HG03108 (cell line): ENCODE measurements at regions not wholly inside any gene's neighbourhood (a gene's known extent, or its start where the extent isn't known, plus 50 kb on each side); places are given as distances from the start of the nearest gene placed in this dataset.

ENCODE experiments used
- ATAC-seq: cut with Tn5 transposase; IDR thresholded peaks from one replicate; pipeline ENCODE4 v1.9.1; 2021; ENCODE audit warnings: moderate library complexity; ENCODE audit not compliant: unreplicated experiment

DNA sequence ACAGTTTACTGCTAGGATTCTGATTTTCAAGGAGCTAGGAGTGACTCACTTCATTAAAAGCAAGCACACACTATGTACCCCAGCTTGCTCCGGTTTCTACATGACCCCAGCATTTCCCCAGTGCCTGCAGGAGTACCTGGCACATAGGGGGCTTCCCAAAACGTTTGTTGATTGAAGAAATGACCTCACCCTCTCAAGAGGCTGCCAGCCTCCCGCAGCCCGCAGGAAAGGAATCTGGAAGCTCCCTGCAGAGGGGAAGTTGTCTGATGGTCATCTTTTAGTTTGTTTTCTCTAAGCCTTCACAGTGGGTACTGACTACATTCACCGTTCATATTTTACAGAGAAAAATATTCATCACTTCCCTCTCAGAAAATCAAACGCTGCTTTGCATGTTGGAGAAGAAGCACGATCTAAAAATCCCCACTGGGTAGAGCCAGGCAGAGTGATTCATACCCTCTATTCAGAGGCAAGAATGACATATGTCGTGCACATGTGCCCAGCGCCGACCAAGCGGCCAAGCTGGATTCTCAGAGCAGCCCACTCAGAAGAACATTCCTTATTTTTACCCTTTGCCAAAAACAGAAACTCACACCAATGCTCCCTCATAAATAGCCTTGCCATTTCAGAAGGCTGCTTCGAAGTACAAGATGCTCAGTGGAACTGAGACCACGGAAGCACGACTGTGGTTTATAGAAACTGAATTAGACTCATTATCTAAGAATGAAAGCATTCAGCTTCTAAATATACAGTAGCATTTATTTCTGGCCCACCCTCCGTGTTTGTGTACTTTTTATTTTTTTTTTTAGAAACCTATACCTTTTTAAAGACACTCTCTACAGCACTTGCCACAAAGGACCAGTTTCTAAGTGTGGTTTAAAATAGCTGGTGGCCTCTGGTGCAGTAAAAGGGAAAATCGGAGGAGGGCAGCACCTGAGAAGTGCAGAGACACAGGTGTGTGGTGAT lies 143.2 kb downstream of the MIS18A start:
- peak; percentile 51 for ATAC-seq

DNA sequence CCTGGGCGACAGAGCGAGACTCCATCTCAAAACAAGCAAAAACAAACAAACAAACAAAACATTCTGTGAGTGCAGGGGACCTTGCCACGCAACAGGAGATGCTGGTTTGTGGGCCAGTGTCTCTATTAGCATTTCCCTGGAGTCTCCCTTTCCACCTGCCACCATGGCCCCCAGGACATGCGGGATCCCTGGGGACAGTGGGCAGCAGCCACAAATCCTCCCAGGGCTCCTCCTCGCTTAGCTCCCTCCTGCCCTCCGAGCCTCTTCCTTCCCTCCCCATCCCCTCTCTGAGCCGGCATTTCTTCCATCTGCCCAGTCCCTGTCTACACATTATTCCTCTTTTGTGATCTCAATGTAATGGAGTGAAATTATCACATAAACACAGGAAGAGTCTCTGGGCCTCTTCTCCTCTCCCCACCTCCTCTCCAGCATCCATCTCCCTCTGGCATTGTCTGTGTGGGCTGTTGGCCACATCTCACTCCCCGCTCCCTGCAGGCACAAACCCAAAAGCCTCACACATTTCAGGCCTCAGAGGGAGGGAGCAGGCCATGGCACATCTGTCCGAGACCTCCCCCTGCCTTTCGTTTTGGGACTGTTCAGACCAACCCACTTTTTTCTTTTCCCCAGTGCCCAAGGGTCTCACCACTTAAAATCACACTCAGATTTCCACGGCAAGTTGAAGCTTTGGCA lies 144.3 kb downstream of the MIS18A start:
- no peak for ATAC-seq

DNA sequence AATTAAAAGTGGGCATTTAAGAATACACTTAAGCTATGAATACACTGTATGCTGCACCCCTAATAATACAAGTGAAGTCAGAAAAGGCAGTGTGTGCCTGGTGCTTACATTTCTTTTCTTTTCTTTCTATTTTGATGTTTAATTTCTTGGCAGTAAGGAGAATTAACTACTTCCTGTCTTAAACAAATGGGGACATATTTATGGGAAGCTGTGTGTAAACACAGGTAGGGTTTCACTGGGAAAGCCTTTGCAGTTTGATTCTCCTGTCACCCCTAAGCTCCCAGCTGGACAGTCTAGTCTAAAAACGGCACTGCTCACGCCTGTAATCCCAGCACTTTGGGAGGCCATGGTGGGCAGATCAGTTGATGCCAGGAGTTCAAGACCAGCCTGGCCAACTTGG lies 146.0 kb downstream of the MIS18A start:
- ATAC-seq: no peak

DNA sequence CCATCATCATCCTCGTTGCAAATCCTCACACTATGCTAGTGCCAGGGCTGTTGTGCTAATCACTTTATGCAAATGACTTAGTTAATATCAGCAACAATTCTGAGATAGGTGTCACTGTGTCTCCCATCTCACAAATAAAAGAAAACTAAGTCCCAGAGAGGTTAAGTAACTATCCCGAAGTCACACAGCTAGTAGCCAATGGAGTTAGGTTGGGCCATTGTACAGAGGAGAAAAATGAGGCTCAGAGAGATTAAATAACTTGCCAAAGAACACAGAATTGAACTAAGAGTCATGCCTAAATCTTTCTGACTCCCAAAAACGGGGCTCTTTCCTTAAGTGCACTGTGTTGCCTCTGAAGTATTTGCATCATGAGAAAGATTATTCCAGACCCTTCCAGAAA lies 146.4 kb downstream of the MIS18A start:
- ATAC-seq: no peak

DNA sequence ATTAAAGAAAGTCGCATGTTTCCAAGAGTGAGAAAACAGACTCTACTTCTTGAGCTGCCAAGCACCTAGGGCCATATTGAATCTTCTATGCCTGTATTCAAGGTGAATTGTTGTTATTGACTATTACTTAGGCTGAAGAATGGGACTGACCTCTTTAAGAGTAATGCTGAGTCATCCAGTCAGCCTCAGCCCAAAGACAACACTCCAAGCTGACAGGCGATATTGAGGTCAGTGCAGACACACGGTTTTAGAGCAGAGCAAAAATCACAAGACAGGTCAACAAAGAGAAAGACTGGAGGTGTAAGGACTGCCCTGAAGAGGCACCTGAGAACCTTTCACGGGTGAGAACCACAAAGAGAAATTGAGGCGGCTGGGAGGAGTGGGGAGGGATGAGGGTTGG lies 146.9 kb downstream of the MIS18A start:
- no peak for ATAC-seq

DNA sequence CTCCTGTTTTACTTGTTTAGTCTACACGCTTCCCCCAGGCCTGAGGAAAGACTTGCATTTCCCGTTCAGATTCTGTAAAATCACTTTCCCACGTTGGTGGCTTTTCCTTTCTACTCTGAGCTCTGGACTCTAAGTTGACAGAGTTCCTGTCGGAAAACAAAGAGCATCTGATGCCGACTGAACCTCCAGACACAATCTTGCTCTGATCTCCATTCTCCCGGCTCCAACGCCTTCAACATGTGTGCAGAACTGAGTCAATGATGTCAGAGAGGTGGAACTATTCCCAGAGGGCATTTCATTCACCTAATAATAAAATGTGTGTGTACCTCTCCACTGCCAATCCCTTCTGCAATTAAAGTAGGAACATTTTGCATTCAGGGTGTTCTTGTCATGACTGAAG lies 147.7 kb downstream of the MIS18A start:
- ATAC-seq: no peak

DNA sequence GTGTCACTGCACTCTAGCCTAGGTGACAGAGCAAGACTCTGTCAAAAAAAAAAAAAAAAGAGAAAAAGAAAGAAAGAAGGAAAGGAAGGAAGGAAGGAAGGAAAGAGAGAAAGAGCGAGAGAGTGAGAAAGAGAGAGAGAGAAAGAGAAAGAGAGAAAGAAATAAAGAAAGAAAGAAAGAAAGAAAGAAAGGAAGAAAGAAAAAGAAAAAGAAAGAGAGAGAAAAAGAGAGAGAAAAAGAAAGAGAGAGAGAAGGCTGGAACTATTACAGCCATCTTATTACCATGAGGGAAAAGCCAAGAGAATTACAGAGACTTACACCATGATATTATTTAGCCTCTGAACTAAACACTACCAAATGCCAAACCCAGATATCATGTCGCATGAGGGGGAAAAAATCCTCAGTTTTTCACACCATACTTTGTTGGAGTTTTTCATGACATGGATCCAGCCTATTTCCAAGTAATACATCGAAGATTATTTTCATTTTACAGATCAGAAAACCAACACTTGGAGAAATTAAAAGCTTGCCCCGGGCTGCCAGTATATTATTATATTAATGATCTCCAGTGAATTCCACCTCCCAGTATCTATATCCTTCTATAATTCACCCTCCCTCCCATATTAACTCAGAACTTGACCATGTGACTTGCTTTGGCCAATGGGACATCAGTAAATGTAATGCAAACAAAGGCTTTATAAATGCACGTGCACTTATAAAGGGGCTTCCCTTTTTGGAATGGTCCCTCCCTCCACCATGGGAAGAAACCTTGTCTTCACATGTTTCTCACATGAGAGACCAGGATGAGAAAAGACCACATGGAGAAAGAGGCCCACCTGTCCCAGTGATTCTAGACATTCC lies 148.6 kb downstream of the MIS18A start:
- ATAC-seq: no peak

DNA sequence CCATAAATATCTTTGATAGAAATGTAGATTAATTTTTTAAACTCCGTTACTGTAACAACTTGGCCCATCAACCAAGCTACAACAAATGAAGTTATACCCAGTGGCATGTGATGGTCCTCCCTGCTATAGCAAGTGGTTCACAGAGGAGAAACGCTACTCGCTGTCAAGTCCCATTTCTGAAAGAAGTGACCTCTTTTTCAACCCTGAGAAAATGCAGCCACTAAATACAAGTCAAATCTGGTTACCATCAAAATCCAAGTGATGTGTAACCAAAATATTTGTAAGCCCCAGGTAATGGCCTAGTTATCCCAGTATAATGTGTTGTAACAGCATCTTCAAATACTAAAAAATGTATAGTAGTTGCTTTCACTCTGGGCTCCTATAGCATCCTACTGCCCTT lies 151.8 kb downstream of the MIS18A start:
- no peak for ATAC-seq

DNA sequence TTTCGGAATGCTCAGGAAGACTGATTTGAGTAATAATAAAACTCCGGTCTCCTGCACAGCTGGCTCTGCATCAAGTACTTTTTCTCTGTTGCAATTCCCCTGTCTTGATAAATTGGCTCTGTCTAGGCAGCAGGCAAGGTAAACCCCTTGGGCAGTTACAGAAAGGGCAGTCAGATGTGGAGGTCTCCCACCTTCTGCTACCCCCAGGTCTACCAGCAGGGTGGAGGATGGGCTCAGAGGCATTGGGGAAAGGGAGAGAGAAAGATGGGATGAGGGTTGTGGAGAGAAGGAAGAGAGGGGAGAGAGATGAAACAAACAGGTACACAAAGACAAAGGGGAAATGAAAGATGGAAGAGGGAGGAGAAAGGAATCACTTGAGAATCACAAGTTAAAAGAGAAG lies 156.8 kb downstream of the MIS18A start:
- ATAC-seq: no peak

DNA sequence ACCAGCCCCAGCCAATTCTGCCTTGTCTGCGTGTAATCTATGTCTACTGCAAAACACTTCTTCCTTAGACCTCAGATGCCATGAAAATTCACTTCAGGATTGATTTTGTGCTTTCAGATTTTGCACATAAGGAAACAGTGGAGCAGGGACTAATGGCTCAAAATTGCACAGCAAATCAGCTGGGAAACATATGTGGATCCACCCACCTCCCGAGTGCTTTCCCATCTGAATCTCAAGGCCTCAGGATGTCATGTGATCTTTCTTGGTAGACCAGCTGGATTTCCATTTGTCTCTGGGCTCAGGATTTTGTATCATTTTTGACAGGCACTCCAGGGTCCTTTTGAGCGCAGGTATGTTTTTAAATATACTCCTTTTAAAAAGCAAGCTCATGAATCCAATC lies 158.6 kb downstream of the MIS18A start:
- no peak for ATAC-seq

DNA sequence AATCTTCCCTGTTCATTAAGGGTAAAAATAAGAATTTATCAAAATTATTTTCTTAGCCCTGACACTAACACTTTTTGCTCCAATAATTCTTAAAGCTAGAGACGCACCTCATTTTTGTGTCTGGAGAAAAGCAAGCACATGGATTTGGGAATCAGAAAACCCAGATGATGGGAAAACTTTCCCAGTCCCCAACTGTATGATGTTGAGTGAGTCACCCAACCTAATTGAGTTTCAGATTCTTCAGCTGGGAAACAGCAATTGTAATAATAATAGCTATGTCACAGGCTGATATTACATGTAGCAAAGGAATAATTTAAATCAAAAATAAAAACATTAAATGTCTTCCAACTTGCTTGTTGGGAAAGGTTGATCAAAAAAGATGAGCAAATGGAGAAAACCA lies 159.0 kb downstream of the MIS18A start:
- no peak for ATAC-seq

DNA sequence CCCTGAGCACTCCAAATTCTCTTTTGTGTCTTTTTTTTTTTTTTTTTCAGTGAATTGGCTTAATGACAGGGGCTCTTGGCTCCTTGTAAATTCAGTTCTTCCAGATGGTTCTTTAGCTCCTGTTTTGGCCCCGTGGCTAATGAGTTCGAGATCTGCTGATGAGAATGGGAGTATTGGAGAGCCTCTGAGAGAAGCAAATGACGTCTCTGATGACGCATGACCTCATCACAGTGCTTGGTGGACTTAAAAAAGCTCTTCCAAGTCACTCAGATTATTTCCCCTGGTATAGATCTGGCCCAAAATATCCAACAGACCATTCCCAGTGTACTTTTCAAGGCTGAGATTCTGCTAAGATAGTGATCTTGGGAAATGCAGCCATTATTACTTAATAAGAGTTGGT lies 159.5 kb downstream of the MIS18A start:
- ATAC-seq: no peak

DNA sequence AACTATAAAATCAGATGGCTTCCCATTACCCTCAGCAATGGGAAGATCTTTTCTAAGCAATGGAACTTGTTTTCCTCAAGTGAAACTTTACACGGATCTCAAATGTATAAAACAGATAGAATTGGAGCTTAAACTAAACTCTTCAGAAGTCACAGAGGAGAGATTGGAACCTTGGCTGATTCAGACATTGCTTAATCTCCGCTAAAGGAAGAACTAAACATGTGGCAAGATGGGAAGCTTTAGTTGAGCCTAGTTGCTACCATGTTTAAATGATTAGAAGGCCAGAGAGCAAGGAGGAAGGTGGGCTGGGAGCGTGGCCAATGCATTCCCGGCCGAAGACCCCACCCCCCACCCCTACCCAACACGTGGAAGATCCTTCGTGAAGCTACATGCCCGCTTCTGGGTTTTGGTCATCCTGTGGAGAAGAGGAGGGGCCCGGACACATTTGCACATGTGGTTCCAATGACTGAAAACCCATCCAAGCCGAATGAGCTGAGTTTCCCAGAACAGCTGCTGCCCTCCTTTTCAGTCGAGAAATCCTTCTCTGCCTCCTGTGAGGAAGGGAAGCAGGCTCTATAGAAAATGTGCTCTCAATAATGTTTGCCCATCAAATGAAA lies 164.3 kb downstream of the MIS18A start:
- no peak for ATAC-seq

DNA sequence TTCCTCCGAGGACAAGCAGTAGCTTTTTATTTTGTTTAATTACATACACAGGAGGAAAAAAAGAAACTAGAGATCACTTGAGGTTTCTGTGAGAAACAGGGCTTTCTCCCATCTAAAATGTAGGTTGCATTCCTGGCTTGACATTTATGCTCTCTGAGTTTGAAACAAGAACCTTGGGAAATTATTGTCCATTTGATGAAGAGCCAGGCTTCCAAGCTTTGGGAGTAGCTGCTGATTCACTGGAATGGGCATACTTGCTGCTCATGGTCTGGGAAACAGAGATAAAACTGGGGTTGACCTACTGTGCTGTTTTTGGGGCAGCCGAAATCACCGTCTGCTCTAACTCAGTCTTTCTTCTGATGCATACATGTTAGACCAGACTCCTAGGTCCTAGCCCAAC lies 165.4 kb downstream of the MIS18A start:
- no peak for ATAC-seq

DNA sequence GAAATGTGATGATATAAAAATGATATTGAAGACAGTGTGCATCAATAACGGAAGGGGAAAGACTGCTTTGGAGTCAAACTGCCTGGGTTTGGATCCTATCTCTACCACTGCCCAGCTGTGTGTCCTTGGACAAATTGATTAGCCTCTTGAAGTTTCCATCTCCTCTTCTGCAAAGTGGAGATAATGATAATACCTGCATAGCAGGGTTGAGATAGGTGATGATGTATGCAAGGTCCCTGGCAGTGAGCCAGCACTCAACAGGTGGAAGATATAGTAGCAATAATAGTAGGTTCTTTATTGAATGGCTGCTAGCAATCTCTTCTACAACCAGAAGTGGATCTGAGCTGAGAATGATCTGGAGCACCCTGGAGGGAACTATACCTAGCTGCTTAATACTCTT lies 166.7 kb downstream of the MIS18A start:
- ATAC-seq: no peak

DNA sequence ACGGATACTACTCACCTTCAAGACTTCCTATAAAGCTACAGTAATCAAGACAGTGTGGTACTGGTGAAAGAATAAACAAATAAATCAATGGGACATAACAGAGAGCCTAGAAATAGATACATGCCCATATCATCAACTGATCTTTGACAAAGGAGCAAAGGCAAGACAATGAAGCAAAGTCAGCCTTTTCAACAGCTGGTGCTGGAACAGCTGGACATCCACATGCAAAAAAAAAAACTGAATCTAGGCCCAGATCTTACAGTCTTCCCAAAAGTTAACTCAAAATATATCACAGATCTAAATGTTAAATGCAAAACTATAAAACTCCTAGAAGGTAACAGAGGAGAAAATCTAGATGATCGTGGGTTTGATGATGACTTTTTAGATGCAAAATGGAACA lies 170.3 kb downstream of the MIS18A start:
- no peak for ATAC-seq

DNA sequence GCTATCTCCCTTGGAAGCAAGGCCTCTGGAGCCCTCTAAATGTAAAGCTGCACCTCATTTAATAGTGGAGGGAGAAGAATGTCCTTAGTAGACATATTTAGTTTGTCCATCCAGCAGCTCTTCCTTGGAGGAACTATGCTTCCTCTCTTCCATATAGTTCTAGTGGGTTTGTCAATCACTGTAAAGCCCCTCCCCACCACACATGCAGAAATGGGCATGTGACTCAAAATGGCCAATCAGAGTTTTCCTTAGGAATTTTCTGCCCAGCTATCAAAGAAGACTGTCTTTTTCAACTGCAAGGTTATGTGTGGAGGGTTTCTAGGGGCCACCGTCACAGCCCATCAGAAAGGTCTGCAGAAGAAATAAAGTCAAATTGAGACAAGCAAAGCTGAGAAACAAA lies 175.5 kb downstream of the MIS18A start:
- no peak for ATAC-seq

DNA sequence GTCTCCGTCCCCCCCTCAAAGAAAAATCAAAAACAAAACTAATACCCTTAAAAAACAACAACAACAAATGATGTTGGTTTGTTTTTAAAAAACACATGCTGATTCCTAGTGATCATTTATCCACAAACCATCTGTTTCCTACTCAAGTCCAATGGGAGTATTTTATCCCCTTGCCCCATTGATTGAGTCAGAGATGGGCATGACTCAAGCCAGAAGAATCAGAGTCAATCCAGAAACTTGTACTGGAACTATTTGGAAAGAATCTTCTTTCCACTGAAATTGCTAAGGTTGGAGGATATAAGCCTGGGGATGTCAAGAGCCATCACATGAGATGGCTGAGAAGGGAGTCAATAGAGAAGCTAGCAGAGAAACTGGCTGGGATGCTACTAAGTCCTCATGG lies 176.4 kb downstream of the MIS18A start:
- no peak for ATAC-seq

DNA sequence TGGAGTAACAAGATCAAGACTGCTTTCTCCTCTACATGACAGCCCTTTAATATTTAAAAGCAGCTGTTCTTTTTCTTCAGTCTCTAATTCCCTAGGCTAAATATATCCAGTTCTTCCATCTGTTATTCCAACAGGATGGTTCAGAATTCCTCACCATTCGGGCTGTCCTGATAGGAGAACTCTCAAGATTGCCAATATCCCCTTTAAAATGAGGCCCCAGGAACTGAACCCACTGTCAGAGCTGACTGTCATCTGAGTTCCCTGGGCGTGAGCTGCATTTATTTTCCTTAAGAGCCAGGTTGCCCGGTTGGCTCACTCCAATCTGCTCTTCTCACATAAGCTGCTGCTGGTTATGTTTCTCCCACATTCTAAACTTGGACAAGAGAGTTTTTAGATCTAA lies 177.6 kb downstream of the MIS18A start:
- no peak for ATAC-seq

DNA sequence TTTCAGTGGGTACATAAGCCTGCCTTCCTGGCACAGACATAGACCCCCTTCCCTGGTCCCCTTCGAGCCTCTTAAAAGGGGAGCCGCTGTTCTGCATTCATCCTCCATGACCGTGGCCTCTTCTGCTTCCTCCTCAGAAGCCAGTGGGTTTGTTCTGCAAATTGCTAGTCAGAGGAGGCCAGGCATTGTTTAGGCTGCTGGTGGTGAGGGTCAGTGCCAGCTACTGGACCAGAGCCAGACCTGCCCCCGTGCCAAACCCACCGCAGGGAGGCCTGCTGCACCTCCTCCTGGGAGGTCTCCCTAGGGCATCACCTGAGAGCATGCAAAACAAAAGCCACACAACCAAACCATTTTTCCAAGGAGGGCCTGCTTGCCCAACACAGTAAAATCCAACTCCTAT lies 178.4 kb downstream of the MIS18A start:
- ATAC-seq: no peak

DNA sequence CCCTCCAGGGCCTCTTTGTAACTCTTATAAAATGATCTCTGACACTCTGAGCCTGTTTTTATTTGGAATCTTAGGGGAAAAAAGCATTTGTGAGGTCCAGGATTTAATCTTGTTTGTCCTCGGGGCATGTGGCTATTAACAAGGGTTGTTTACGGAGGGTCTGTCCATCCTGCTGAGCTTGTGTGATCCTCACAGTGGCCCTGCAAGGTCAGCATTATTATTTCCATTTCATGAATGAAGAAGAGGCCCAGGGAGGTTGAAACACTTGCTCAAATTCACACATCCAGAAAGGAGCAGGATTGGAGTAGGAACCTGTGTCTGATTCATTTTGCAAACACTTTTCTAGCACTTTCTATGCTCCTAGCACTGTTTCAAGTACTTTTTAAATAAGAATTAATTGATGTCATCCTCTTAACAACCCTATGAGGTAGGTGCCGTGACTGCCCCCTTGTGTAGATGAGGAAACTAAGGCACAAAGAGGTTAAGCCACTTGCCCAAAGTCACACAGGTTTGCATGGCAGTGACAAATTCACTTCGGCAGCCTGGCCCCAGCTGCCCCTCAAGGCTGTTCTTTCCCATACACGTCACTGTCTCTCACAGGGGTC lies 178.9 kb downstream of the MIS18A start:
- no peak for ATAC-seq
